Neuron (in vitro differentiated cells): ENCODE measurements at regions not wholly inside any gene's neighbourhood (a gene's known extent, or its start where the extent isn't known, plus 50 kb on each side); places are given as distances from the start of the nearest gene placed in this dataset.
"Not testable (repeated sequence)": the region's sequence is repeated elsewhere in the genome, so short reads cannot be mapped to it uniquely, and the experiment has no call there.

Experiments
- H2AFZ ChIP-seq: one replicate; pipeline ENCODE4 v1.6.1; 2013; ENCODE audit warnings: low read depth, mild to moderate bottlenecking, inconsistent platforms, low read length, moderate library complexity
- H3K27me3 ChIP-seq: one replicate; pipeline ENCODE4 v1.6.1; 2013; ENCODE audit warnings: low read length; ENCODE audit not compliant: insufficient read depth
- H3K36me3 ChIP-seq: one replicate; pipeline ENCODE4 v1.6.1; 2013; ENCODE audit warnings: low read length; ENCODE audit not compliant: insufficient read depth
- H3K4me1 ChIP-seq: one replicate; pipeline ENCODE4 v1.6.1; 2013; ENCODE audit warnings: low read length; ENCODE audit not compliant: insufficient read depth
- H3K4me3 ChIP-seq: 2 replicates; pipeline ENCODE4 v1.5.1; 2013; ENCODE audit warnings: mild to moderate bottlenecking, low read length, moderate library complexity
- H3K9me3 ChIP-seq: one replicate; pipeline ENCODE4 v1.6.1; 2013; ENCODE audit warnings: low read length

GRCh38 chr15:36434177-36434576 lies 145.2 kb upstream of the CDIN1 start:
- H3K9me3 ChIP-seq: no peaks in the 10 kb centered on the region
- H3K36me3 ChIP-seq: no peaks in the 10 kb centered on the region
- H2AFZ ChIP-seq: no peak overlapping the region
- H3K27me3 ChIP-seq: no peaks in the 10 kb centered on the region
- peaks cover 17% of the 10 kb centered on the region for H3K4me1 ChIP-seq
- H3K4me3 ChIP-seq: no peak overlapping the region

DNA sequence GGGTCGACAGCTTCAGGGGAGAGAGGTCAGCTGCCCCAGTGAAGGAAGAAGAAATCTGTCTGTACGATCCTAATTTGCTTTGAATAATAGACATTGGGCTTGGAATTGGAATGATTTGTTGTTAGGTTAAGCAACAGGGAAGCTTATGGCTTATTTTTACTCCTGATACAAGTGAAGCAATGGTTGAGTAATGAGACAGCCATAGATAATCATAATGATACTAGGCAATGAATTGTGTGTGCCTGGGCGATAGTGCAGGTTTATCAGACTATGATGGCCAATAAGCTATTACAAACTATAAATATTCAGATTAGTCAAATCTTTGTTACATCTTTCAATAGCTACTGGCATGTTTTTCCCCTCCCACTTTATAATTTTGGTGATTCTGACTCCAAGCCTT lies 140.9 kb upstream of the CDIN1 start:
- no peaks in the 10 kb centered on the region for H3K27me3 ChIP-seq
- H3K4me3 ChIP-seq: no peak overlapping the region
- H3K4me1 ChIP-seq: peaks cover 25% of the 10 kb centered on the region
- H3K36me3 ChIP-seq: no peaks in the 10 kb centered on the region
- H3K9me3 ChIP-seq: no peaks in the 10 kb centered on the region
- H2AFZ ChIP-seq: no peak overlapping the region

- Histone ChIP-seq H3K27me3 (no peaks in the 10 kb centered on the region), H3K4me3 (no peak overlapping the region), H3K4me1 (peaks cover 8% of the 10 kb centered on the region)
These were observed 132.1 kb upstream of the CDIN1 start for GRCh38 chr15:36447373-36447772.

DNA sequence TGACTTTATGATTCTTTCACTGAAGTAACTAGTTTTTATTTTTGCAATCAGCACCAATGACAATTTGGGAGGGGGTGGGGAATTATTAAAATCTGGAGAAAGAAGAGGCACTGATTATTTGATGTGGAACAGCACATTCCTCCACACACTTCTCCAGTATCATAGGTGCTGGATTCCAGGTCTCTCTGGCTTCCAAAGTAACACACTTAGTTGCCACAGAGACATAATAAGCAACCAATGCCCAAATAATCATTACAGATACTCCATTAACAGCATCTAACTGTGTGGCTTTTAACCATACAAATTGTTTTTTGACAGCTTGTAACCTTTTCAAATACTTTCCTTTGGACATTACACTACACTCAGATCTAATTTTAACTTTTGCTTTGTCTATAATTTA lies 131.0 kb upstream of the CDIN1 start:
- no peaks in the 10 kb centered on the region for H3K36me3 ChIP-seq
- no peaks in the 10 kb centered on the region for H3K27me3 ChIP-seq
- no peak overlapping the region for H2AFZ ChIP-seq
- peaks cover 8% of the 10 kb centered on the region for H3K4me1 ChIP-seq
- H3K4me3 ChIP-seq: no peak overlapping the region
- H3K9me3 ChIP-seq: no peaks in the 10 kb centered on the region

More at GRCh38 chr15:36447373-36447772, 132.1 kb upstream of the CDIN1 start:
- Histone ChIP-seq H3K9me3 (no peaks in the 10 kb centered on the region), H2AFZ (no peak overlapping the region), H3K36me3 (no peaks in the 10 kb centered on the region)

GRCh38 chr15:36449084-36449661 lies 130.3 kb upstream of the CDIN1 start:
- no peaks in the 10 kb centered on the region for H3K36me3 ChIP-seq
- H3K27me3 ChIP-seq: no peaks in the 10 kb centered on the region
- no peak overlapping the region for H3K4me3 ChIP-seq

DNA sequence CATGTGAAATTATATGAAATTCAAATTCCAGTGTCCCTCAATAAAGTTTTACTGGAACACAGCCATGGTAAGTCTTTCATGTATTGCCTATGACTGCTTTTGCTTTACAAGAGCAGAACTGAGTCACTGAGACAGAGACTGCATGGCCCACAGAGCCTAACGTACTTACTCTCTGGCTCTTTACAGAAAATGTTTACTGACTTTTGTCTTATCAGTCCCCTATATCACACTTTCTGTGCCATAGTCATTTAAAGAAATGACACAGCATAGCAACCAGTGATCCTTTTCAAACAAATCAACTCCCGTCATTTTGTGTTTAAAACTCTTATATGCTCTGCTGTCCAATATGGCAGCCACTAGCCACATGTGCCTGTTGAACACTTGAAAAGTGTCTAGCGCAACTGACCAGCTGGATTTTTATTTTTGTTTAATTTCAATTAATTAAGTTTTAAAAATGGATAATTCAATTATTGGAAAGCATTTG lies 129.7 kb upstream of the CDIN1 start:
- no peaks in the 10 kb centered on the region for H3K36me3 ChIP-seq

More at GRCh38 chr15:36449084-36449661, 130.3 kb upstream of the CDIN1 start:
- H3K9me3 ChIP-seq: no peaks in the 10 kb centered on the region
- H3K4me1 ChIP-seq: peaks cover 8% of the 10 kb centered on the region
- no peak overlapping the region for H2AFZ ChIP-seq

DNA sequence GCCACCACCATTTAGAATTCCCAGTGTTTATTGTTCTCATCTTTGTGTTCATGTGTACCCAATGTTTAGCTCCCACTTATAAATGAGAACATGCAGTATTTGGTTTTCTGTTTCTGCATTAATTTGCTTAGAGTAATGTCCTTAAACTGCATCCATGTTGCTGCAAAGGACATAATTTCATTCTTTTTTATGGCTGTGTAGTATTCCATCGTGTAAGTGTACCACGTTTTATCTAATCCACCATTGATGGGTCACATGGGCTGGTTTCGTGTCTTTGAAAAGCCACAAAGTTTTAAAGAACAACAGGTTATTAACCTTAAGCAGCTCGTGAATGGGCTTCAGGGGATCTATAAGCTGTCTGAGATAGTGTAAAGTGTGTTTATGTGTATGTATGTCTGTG lies 125.2 kb upstream of the CDIN1 start:
- not testable (repeated sequence) for H3K4me3 ChIP-seq, H2AFZ ChIP-seq, H3K36me3 ChIP-seq, H3K27me3 ChIP-seq, H3K4me1 ChIP-seq, H3K9me3 ChIP-seq

More for the DNA sequence above, 129.7 kb upstream of the CDIN1 start:
- H3K27me3 ChIP-seq: no peaks in the 10 kb centered on the region
- no peak overlapping the region for H2AFZ ChIP-seq
- no peaks in the 10 kb centered on the region for H3K9me3 ChIP-seq
- peaks cover 8% of the 10 kb centered on the region for H3K4me1 ChIP-seq
- no peak overlapping the region for H3K4me3 ChIP-seq

DNA sequence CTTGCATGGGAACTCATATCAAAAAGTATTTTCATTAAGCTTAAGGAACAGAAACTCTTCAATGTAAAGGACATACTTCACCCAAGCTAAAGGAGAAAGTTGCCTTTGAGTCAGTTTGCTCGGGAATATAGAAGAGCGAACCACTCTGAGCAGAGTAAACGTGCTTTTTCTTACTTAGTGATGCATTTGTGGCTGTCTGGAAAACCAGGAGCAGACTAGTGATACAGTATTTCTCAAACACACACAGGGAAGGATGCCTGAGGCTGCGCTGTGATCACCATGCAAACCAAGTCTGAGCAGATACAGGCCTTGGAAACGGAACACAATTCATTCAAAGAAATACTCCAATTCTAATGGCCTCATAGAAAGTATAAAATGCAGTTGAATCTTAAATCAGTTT lies 121.0 kb upstream of the CDIN1 start:
- Histone ChIP-seq H2AFZ (no peak overlapping the region), H3K27me3 (no peaks in the 10 kb centered on the region), H3K4me1 (peaks cover 7% of the 10 kb centered on the region), H3K36me3 (no peaks in the 10 kb centered on the region), H3K9me3 (no peaks in the 10 kb centered on the region), H3K4me3 (no peak overlapping the region)

GRCh38 chr15:36465304-36465703 lies 114.1 kb upstream of the CDIN1 start:
- peaks cover 19% of the 10 kb centered on the region for H3K4me1 ChIP-seq
- H3K27me3 ChIP-seq: no peaks in the 10 kb centered on the region

GRCh38 chr15:36468746-36469145 lies 110.7 kb upstream of the CDIN1 start:
- Histone ChIP-seq H3K27me3 (no peaks in the 10 kb centered on the region), H3K4me1 (peaks cover 19% of the 10 kb centered on the region)

More at GRCh38 chr15:36465304-36465703, 114.1 kb upstream of the CDIN1 start:
- H3K4me3 ChIP-seq: no peak overlapping the region
- H3K9me3 ChIP-seq: no peaks in the 10 kb centered on the region
- H3K36me3 ChIP-seq: no peaks in the 10 kb centered on the region
- no peak overlapping the region for H2AFZ ChIP-seq

DNA sequence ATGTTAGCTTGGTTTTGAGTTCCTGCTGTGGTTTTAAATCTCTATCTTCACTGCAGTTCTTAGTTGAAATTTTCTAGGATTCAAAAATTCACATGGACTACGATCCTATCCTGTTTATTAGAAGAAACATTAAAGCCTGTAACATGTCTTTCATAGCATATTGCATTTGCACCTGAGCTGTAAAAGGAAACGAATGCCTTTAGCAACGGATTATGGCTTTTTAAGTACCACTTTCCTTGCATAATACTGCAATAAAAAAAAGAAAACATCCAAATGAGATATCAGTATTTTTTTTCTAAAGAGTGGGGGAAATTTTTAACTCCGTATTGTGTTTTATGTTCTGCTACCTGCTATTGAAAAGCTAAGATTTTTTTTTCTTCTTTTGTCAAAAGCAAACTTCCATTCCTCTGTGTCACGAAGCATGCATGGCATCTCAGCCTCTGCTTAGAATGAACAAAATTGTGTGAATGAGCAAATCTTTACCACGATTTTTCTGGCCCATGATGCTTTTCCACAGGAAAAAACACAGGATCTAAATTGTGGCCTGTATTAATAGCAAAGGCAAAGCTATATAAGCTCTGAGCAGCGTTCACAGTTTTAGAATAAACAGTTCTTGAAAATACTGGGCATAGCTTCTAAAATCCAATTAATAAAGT lies 110.0 kb upstream of the CDIN1 start:
- H3K36me3 ChIP-seq: no peaks in the 10 kb centered on the region
- no peaks in the 10 kb centered on the region for H3K27me3 ChIP-seq
- no peak overlapping the region for H3K4me3 ChIP-seq
- peak overlapping the region; percentile 86 for H2AFZ ChIP-seq
- peaks cover 19% of the 10 kb centered on the region for H3K4me1 ChIP-seq
- H3K9me3 ChIP-seq: no peaks in the 10 kb centered on the region

More at GRCh38 chr15:36468746-36469145, 110.7 kb upstream of the CDIN1 start:
- Histone ChIP-seq H3K9me3 (no peaks in the 10 kb centered on the region), H3K36me3 (no peaks in the 10 kb centered on the region), H2AFZ (peak overlapping the region; percentile 86), H3K4me3 (no peak overlapping the region)

GRCh38 chr15:36472672-36473071 lies 106.8 kb upstream of the CDIN1 start:
- H3K4me1 ChIP-seq: peaks cover 19% of the 10 kb centered on the region
- H3K9me3 ChIP-seq: no peaks in the 10 kb centered on the region
- no peaks in the 10 kb centered on the region for H3K36me3 ChIP-seq
- no peaks in the 10 kb centered on the region for H3K27me3 ChIP-seq
- no peak overlapping the region for H2AFZ ChIP-seq
- H3K4me3 ChIP-seq: no peak overlapping the region

GRCh38 chr15:36478561-36478960 lies 100.9 kb upstream of the CDIN1 start:
- Histone ChIP-seq H3K4me3 (no peak overlapping the region), H3K4me1 (no peaks in the 10 kb centered on the region), H2AFZ (no peak overlapping the region), H3K36me3 (no peaks in the 10 kb centered on the region), H3K27me3 (no peaks in the 10 kb centered on the region), H3K9me3 (no peaks in the 10 kb centered on the region)
